NCI-H2081 (cell line): ENCODE measurements at regions not wholly inside any gene's neighbourhood (a gene's known extent, or its start where the extent isn't known, plus 50 kb on each side); places are given as distances from the start of the nearest gene placed in this dataset.
"Not testable (repeated sequence)": the region's sequence is repeated elsewhere in the genome, so short reads cannot be mapped to it uniquely, and the experiment has no call there.

Experiments used
- DNase-seq, 2 experiments: peaks; one replicate each; lab custom pipeline; 2025; lab: John Stamatoyannopoulos, UW

DNA sequence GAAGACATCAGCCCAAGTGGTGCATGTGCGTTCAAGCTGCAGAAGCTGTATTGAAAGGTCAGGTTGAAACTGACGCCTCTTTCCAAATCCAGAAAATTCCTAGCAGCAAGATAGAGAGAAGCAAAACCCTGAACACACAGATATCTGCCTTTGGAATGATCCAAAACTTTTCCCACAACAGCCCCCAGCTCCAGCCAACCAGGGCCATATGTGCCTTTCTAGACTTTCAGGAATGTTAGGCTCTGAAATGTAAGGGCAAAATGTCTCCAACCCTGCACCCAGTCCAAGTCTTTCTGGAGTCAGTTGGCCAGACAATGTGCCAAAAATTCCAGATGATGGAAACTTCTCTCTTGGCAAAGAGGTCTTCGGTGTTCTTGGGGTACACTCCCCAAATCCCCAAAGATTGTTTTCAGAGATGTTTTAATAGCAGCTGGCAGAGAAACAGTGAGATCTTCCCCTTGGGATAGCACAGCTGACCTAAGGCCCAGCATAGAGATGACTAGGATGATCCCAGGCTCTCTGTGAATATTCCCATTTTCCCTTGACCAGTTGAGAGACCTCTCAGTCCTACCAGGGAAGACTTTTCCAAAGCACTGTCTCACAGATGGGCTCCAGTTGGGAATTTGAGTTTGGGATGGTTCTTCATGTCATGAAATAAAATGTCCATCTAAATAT is 440.4 kb upstream of the CD180 start:
- DNase-seq: no peak

DNA sequence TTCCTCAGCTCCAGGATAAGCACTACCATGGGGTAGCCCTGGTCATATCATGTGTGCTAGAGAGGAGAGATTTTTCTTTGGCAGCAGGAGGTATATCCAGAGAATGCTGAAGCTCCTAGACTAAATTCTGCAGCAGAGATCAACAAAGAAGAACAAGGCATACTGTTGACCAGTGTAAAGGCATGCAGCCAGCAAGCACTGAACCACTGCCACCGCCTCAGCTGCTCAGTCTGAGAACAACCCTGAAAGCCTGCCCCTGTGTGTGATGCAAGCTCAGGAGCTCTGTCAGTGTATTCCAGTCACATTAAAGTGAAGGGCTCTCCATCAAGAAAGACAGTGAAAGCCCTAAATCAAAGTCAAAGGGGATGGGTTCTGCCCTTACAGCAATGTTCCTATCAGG is 439.5 kb upstream of the CD180 start:
- no peak for DNase-seq

DNA sequence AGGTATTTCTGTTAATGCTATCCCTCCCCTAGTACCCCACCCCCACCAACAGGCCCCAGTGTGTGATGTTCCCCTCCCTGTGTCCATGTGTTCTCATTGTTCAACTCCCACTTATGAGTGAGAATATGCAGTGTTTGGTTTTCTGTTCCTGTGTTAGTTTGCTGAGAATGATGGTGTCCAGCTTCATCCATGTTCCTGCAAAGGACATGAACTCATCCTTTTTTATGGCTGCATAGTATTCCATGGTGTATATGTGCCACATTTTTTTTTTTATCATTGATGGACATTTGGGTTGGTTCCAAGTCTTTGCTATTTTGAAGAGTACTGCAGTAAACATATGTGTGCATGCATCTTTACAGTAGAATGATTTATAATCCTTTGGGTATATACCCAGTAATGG is 430.5 kb upstream of the CD180 start:
- DNase-seq: not testable (repeated sequence)

DNA sequence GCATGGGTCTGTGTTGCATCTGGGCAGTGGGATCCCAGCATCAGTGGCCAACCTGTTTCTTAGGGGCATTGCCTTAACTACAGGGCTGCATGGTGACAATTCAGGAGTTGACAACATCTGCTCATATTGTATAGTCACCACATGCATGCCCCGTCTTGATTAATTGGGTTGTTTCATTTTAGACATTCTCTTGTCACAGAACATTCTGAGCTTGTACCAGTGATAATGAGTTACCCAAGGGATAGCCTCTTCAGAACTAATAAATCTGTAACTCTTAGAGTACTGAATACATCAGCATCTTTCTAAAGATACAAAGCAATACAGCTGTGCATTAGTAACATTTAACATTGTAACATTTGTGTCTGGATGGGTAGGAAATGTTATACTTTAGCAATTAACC is 426.5 kb upstream of the CD180 start:
- DNase-seq: no peak

DNA sequence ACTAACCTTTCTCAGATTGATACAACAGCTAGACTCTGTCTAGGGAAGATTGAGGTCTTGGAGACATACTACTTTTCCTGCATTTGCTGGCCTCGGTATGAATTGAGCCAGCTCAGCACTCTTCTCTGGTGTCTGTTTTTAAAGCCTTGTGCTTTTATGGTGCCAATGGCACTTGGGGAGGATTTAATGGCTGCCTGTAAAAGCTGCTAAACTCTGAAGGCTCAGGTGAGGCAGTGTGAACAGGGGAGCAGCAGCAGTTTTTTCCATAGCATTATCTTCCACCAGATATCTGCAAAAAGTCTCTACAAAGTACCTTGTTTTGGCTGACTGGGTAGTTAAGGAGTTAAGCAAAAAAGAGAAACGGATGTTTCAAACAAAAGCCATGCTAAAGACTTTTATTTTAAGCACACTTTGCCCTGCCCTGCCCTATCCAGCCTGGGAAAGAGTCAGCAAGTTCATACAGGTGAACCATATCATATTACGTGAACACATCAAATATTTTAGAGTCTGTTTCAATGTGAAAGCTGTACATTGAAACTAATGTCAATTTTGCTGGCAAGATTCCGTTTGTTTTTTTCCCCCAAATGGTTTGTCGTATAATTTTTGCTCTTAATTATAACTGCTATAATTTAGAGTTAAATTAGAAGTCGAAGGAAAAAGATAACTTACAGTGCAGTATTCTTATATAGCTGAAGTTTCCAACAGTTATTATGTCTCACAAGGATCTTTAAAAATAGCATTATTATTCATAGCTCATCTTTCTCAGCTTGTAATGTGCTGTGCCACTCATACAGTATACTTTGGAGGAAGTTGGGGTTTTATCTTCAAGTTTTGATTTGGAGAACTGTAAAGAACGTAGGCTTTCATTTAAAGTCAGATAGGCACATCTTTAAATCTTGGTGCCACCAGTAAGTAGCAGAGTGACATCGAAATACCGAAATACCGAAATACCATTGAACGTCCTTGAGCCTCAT is 424.1 kb upstream of the CD180 start:
- no peak for DNase-seq

DNA sequence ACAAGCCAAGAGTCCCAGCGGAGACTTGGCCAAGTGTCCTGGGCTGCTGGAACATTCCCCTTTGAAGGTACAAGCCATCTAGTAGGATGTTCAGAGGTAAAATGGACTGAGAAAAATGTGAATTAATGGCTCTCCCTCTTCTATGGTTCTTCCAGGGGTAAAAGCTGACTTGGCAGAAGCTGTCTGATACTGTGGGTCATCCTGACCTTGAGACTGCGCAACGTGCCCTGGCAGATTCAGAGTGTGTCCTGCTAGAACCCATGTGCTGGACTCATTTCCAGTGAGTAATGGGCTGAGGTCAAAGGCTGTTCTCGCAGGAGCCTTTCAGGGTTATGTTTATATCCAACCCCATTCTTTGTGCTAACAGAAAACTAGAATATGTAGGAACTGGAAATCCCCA is 423.0 kb upstream of the CD180 start:
- no peak for DNase-seq

DNA sequence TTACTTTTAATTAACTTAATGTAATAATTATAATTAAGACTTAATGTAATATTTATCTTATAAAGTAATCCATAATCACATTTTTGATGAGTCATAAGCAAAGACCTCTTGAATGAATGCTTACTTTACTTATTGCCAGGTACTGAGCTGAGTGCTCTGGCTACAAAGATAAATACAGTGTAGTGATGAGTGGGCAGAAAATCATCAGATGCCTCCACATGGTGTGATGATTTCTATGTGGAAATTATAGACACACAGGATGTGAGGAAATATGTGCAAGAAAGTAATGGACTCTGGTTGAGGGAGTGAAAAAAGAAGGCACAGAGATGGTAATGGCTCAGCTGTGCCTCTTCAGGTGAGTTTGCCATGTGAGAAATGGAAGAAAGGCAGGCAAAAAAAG is 422.6 kb upstream of the CD180 start:
- DNase-seq: no peak

DNA sequence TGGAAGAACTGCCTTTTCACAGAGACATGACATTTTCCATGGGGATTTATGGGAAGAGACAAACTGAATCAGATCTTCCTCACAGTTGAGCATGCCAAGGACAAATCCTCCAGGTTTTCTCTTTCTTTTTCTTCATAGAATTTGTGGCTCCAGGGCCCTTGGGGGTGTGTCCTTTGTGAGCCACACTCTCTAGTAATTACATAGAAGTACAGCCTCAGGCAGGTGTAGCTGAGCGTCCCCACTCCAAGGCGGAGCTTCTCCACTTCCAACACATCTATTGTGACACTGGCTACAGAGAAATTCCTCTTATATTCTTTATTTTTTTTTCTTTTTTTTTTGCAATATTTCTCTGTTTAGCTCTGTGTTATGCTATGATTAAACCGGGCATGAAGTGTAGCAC is 420.5 kb upstream of the CD180 start:
- DNase-seq: peak; percentile 3 to 18

DNA sequence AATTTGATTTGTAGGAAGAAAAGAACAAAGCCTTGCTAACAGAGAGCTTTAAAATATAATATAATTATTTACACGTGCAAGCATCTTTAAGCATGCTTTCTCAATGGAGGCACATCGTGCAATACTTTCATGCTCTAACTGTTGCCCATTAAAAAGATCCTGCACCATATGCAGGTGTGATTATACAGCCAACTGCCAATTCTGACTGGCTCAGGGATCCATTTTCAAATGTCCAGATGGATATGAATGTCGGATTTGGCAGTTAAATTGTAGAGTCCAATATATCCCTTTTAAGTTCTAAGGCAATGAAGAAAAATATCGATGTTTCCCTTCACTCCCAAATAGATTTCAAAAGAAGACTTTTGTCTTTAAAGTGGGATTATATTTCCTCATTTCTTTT is 416.4 kb upstream of the CD180 start:
- no peak for DNase-seq

DNA sequence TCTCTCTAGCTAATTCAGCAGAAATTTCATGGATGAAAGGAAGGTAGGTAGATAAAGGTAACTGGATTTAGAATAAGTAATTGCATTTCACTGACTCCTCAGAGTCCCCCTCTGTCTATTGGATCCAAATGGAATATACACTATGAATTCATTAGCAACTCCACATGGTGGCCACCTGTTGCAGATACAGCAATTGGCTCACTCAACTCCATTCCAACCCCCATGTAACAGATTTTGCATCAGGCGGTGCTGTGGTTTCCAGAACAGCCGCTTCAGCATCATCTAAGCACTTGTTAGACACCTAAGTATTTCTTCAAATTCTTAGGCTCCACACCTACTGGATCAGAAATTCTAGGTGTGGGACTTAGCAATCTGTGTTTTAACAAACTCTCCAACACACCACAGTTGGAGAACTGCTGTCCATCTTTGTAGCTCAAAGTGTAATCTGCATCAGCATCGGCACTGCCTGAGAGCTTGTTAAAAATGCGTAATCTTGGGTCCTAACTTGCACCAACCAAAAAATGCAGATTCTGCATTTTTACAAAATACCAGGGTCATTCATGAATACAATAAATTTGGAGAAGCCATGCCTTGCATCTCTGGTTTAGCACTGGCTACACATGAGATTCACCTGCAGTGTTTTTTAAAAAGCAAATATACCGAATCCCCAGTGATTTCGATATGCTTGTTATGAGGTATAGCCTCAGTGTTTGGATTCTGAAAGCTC is 413.8 kb upstream of the CD180 start:
- DNase-seq: no peak

DNA sequence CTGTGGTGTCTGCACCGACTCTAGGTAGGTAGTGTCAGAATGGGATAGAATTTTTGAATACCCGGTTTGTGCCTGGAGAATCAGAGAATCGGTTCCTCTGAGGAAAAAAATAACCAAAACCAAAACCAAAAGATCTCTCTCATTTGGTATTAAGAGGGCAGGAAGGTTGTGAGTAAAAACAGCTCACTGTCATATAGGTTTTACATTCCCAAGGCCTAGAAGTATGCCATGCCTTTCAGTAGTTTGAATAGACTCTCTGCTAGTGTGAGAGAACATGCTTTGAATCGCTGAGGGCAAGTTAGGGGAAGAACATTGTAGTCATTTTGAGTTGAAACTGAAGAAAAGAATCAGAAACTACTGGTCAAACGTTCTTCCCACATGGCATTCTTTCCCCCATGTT is 411.4 kb upstream of the CD180 start:
- DNase-seq: no peak

DNA sequence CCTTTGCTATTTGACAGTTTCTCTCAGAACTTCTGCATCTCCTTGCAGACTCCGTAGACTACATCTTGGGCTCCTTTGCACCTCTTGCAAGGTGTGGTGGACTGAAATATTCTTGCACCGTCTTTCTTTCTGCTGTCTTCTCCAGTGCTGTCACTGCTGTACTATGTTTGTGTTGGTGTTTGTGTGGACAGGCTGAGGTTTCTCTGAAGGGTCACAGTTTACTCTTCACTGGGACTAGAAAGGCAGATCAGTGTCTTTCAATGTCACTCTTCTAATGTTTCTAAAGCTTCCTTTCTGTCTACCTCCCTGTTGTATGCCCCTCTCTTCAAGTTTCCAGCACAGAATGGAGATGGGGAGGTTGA is 410.0 kb upstream of the CD180 start:
- no peak for DNase-seq

DNA sequence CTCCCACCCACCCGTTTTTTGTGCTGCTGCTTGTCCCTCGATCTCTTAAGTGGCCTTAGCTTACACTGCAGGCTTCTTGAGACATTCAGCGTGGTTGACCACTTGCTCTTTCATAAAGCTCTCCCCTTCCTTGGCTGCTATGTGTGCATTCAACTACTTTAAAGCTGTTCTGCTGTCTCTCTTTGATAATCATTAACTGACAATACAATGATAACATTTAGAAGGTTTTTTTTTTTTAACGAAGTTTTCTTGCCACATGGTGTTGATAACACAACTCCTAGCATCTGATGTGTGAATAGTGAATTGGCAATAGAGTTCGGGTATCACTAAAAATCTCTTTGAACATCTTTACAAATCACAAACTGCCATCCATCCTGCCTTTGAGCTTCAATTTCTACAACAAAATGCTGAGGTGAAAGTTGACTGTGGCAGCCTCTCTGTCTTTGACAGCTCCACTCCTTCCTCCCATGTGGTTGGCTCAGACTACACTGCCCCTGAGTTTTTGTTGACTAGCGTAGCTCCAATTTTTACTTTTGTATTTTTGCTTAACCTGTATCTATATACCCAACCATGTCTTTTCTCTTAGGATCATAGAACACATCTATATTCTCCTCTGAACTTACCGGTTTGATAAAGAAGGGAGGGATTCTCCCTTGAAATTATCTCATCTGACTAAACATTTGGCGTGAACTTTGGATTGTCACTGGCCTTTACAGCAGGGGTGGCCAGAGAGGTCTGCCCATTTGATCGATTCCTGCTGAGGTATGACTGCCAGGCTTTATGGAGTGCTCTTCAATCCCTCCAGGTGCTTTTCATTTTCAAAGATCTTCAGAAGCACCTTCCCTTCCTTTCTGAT is 409.4 kb upstream of the CD180 start:
- no peak for DNase-seq

DNA sequence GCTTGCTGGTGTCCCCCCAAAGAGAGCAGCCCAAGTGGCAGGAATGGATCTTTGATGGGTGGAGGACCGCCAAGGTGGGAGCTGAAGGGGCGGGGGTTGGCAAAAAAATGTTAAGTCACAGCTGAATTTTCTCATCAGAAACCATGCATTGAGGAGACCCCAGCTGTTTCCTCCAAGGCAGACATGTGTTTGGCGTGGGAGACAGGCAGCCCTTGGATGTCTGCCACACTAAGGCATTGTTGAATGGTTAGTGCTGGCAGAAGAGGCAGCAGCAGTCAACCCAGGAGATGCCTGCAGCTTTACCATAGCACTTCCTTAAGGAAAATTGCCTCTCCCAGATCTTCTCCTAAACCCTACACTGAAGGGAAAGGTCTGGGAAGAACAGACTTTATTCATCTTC is 394.9 kb upstream of the CD180 start:
- DNase-seq: no peak

DNA sequence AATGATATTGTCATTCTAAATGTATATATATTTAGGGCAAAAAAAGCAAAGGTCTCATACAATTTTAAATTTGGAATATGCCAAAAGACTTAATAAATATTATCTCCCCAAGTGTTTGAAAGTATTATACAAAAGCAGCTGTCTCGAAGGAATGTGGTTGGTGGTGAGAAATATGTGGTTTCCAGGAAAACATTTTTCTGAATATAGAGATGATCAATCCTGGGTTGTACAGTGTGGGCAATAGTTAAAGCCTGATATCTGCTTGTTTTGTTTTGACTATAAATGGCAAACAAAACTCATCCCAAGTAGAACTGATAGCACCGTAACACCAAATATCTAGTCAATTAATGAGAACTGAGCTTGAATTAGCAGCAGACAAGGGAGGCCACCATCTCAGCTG is 391.8 kb upstream of the CD180 start:
- no peak for DNase-seq

DNA sequence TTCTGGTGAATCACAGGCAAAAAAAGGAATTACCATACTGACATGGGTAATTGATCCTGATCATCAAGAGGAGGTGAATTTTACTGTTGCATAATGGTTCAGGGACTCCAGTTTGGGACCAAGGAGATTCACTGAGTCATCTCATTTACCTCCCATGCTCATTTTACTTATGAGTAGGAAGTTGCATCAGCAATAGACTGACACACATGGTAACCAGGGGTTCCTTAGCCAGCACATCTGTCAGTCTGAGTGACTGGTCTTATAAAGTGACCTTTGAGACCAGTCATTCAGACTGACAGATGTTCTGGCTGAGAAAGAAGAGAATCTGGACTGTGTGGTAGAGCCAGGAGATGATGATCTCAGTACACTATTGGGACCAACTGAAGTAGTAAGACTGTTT is 384.6 kb upstream of the CD180 start:
- DNase-seq: no peak

DNA sequence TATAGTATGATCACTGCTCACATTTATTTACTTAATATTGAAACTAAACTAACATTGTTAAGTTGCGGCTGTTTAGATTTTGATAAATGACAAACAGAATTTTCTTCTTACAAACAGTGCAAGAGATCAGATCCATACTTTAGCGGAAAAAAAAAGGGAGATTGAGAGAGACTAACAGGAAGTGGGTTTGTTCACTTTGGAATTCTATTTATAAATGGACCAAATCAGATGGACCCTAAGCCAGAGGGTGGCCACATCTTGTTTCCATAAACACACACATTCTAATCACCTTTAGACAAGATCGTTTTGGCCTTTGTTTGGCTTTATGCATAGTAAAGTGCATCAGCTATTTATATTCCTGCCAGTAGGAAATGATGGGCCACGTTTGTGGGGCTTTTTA is 381.4 kb upstream of the CD180 start:
- peak in 1 of 2 experiments; percentile 43 for DNase-seq

DNA sequence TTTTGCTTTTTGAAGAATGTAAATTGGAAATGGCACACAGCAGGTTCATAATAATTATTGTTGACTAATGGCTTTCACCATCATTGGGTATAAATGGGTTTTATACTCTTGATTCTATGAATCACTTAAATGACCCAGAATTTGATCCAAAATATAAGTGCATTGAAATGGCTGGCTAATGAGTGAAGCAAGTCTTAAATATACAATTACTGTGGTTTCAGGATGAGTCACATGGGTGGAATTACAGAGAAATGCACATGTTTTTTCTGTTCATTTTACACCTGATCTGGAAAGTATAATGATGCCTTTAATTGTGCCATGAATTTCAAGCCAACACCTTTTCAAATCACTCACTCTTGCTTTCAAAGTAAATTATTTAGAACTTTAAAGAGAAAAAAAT is 380.8 kb upstream of the CD180 start:
- DNase-seq: peak; percentile 24 to 68

DNA sequence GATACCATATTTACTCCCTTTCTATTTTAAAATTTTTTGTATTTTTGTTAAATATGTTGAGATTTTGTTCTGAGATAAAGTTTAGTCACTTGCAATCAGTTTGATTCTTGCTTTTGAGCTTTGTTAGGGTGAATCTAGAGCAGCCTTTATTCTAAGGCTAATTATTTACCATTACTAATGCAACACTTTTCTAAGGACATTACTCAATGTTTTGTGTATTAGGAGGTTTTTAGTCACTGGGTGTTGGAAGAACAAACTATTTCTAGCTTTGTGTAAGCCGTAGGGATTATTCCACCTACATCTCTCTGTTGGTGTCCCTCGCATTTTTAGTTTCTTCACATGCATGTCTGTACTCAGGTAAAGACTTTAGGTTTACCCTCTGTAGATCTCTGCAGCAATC is 379.5 kb upstream of the CD180 start:
- no peak for DNase-seq

DNA sequence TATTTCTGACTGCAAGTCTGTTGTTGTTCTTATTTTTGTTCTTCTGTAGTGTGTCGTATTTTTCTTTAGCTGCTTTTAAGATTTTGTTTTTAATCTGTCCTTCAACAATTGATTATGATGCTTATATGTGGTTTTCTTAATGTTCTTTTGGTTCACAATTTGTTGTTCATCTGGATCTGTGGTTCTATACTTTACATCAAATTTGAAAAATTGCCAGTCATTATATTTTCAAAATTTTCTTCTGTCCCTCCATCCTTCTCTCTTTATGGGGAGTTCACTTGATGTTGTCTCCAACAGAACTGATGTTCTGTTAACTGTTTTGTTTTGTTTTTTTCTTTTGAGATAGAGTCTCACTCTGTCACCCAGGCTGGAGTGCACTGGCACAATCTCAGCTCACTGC is 378.5 kb upstream of the CD180 start:
- no peak for DNase-seq

DNA sequence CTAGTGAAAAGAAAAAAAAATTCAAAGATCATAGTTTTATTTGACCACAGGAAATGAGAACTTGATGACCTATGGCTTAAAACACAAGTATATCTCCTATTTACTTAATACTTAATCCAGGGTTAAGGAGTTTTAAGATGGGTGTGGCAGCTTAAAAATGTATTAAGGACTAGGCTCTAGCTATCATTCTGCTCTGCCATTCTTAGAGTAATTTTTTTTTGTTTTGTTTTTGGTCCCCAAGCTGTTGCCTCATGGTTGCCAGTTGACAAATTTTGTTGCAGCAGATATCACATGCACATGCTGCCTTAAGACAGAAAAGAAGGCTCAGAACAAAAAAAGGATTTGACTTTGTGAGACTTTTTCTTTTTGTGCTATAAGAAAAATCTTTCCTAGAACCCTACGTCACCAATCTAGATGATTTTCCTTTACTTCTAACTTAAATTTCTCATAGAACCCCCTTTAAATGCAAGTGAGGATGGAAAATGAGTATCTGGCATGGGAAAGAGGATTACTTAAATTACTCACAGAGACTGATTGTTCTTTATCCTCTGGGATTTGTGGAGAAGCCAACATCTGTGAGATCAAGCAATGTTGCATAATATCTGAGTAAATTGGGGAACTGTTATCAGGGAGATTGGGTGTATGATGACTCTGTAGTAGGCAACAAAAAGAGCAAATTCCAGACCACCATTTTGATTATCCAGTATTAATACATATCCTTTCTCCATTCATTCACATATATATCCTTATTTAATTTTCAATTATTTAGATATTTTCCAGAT is 364.7 kb upstream of the CD180 start:
- DNase-seq: no peak
